HFFc6 (cell line): ENCODE measurements at regions not wholly inside any gene's neighbourhood (a gene's known extent, or its start where the extent isn't known, plus 50 kb on each side); places are given as distances from the start of the nearest gene placed in this dataset.
"Not testable (repeated sequence)": the region's sequence is repeated elsewhere in the genome, so short reads cannot be mapped to it uniquely, and the experiment has no call there.

Experiments used
- DNase-seq: peaks from one replicate; pipeline ENCODE4 v3.0.0-alpha.2; 2018
- H3K27ac Mint-ChIP-seq: 2 replicates; pipeline ENCODE4 v1.8.0; 2020; ENCODE audit warnings: mild to moderate bottlenecking, mixed read lengths
- H3K27me3 Mint-ChIP-seq: 2 replicates; pipeline ENCODE4 v1.8.0; 2021; ENCODE audit warnings: mild to moderate bottlenecking, moderate library complexity, mixed read lengths; ENCODE audit not compliant: insufficient read depth
- H3K36me3 Mint-ChIP-seq: 2 replicates; pipeline ENCODE4 v1.8.0; 2021; ENCODE audit warnings: low read depth, mixed read lengths
- H3K4me1 Mint-ChIP-seq: 2 replicates; pipeline ENCODE4 v1.8.0; 2020; ENCODE audit warnings: low read depth, mixed read lengths
- H3K4me3 Mint-ChIP-seq: 2 replicates; pipeline ENCODE4 v1.8.0; 2020; ENCODE audit warnings: mild to moderate bottlenecking, moderate library complexity, mixed read lengths
- H3K9me3 Mint-ChIP-seq: 2 replicates; pipeline ENCODE4 v1.8.0; 2020; ENCODE audit warnings: mild to moderate bottlenecking, mixed read lengths
- CTCF ChIP-seq: fragments of 200-600 bp; sonication (generic); IDR thresholded peaks from 2 replicates; pipeline ENCODE4 v1.5.0; 2021; ENCODE audit warnings: antibody characterized with exemption, mild to moderate bottlenecking

GRCh38 chr16:21487956-21488355, 111.4 kb upstream of the METTL9 start:
- DNase-seq, result peak; percentile 2
- peak; percentile 53 for TF ChIP-seq CTCF
- H3K9me3 Mint-ChIP-seq, H3K4me3 Mint-ChIP-seq, H3K4me1 Mint-ChIP-seq, H3K27me3 Mint-ChIP-seq, H3K36me3 Mint-ChIP-seq, H3K27ac Mint-ChIP-seq: not testable (repeated sequence)

GRCh38 chr16:21499046-21499445, 100.3 kb upstream of the METTL9 start:
- not testable (repeated sequence) for H3K27me3 Mint-ChIP-seq, H3K4me1 Mint-ChIP-seq, H3K4me3 Mint-ChIP-seq, H3K36me3 Mint-ChIP-seq, DNase-seq, H3K9me3 Mint-ChIP-seq, H3K27ac Mint-ChIP-seq

- H3K27me3 Mint-ChIP-seq, result not testable (repeated sequence)
- peak; percentile 0 for DNase-seq
- H3K27ac Mint-ChIP-seq, result peak overlapping the region; percentile 73
Observed at GRCh38 chr16:21501223-21501868, 98.0 kb upstream of the METTL9 start.

GRCh38 chr16:21501869-21502667, 97.3 kb upstream of the METTL9 start:
- H3K4me3 Mint-ChIP-seq, result peak overlapping the region; percentile 87
- no peaks in the 10 kb centered on the region for H3K9me3 Mint-ChIP-seq
- peak overlapping the region; percentile 73 for H3K27ac Mint-ChIP-seq
- peak; percentile 98 for DNase-seq
- H3K36me3 Mint-ChIP-seq, result peaks cover 7% of the 10 kb centered on the region; the same call in 1 of the 2 replicates
- TF ChIP-seq CTCF, result no peak
- H3K27me3 Mint-ChIP-seq, result no peaks in the 10 kb centered on the region; the same call in 1 of the 2 replicates
- H3K4me1 Mint-ChIP-seq, result peaks cover 18% of the 10 kb centered on the region

More at GRCh38 chr16:21501223-21501868, 98.0 kb upstream of the METTL9 start:
- H3K4me1 Mint-ChIP-seq, result peaks cover 11% of the 10 kb centered on the region
- not testable (repeated sequence) for H3K36me3 Mint-ChIP-seq, H3K9me3 Mint-ChIP-seq
- H3K4me3 Mint-ChIP-seq, result peak overlapping the region; percentile 87

- peaks cover 31% of the 10 kb centered on the region for H3K4me1 Mint-ChIP-seq
- not testable (repeated sequence) for DNase-seq, H3K9me3 Mint-ChIP-seq, H3K27me3 Mint-ChIP-seq, H3K4me3 Mint-ChIP-seq
- H3K36me3 Mint-ChIP-seq, result peaks cover 17% of the 10 kb centered on the region
- H3K27ac Mint-ChIP-seq, result peak overlapping the region; percentile 60
Observed at GRCh38 chr16:21503574-21503920, 95.8 kb upstream of the METTL9 start.

GRCh38 chr16:21503941-21504832, 95.2 kb upstream of the METTL9 start:
- Mint-ChIP-seq H3K36me3 (peaks cover 23% of the 10 kb centered on the region), H3K27ac (peak overlapping the region; percentile 60), H3K4me1 (peaks cover 37% of the 10 kb centered on the region)
- DNase-seq, H3K4me3 Mint-ChIP-seq, H3K9me3 Mint-ChIP-seq, H3K27me3 Mint-ChIP-seq: not testable (repeated sequence)

- H3K9me3 Mint-ChIP-seq, DNase-seq, H3K4me3 Mint-ChIP-seq, H3K27me3 Mint-ChIP-seq: not testable (repeated sequence)
- Mint-ChIP-seq H3K36me3 (peaks cover 35% of the 10 kb centered on the region), H3K4me1 (peaks cover 54% of the 10 kb centered on the region), H3K27ac (peak overlapping the region; percentile 43; the same call in 1 of the 2 replicates)
Observed at GRCh38 chr16:21505751-21506520, 93.4 kb upstream of the METTL9 start.

GRCh38 chr16:21506857-21507456, 92.4 kb upstream of the METTL9 start:
- peak overlapping the region; percentile 40 for H3K27ac Mint-ChIP-seq
- not testable (repeated sequence) for H3K4me3 Mint-ChIP-seq, H3K9me3 Mint-ChIP-seq, DNase-seq, H3K27me3 Mint-ChIP-seq
- peaks cover 65% of the 10 kb centered on the region for H3K4me1 Mint-ChIP-seq
- peaks cover 43% of the 10 kb centered on the region for H3K36me3 Mint-ChIP-seq

- DNase-seq, H3K4me3 Mint-ChIP-seq, H3K9me3 Mint-ChIP-seq, H3K27me3 Mint-ChIP-seq: not testable (repeated sequence)
- H3K36me3 Mint-ChIP-seq, result peaks cover 43% of the 10 kb centered on the region
- peak overlapping the region; percentile 95 for H3K27ac Mint-ChIP-seq
- H3K4me1 Mint-ChIP-seq, result peaks cover 73% of the 10 kb centered on the region
Observed at GRCh38 chr16:21507631-21508305, 91.6 kb upstream of the METTL9 start.
